ENCODE measurements at regions not wholly inside any gene's neighbourhood (a gene's known extent, or its start where the extent isn't known, plus 50 kb on each side); places are given as distances from the start of the nearest gene placed in this dataset.
"Not testable (repeated sequence)": the region's sequence is repeated elsewhere in the genome, so short reads cannot be mapped to it uniquely, and the experiment has no call there.

DNA sequence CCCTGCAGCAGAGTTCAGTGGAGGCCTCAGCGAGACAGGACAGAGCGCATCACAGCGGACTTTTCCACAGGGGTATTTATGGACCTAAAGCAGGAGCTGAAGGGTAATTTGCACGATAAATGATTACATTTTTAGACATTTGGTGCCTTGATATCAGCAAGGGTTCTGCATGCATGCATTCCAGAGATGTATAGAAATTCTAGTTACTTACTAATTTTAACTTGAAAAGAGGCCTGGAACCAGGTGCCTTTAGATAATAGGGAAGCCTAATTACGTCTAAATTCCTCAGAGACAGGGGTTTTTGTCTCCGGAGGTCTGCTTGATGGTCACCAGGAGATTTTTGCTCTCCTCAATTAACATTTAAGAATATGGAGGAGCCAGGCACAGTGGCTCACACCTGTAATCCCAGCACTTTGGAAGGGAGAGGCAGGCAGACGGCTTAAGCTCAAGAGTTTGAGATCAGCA lies 79.8 kb upstream of the MFGE8 start:
- DNase-seq (ENCODE audit: low read depth), result no peak
- H3K4me3 ChIP-seq (ENCODE audit: low read depth, low read length), result no peak overlapping the region

DNA sequence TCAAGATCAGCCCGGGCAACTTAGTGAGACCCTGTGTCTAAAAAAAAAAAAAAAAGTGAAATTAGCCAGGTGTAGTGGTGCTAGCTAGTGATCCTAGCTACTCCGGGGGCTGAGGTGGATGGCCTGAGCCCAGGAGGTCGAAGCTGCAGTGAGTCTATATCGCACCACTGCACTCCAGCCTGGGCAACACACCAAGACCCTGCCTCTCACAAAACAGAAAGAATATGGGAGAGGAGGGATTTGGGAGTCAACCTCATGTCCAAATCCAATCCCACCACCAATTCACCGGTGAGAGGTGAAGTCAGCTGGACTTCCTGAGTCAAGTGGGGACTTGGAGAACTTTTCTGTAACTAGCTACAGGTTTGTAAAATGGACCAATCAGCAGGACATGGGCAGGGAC lies 80.5 kb upstream of the MFGE8 start:
- DNase-seq (ENCODE audit: low read depth), result no peak
- H3K4me3 ChIP-seq (ENCODE audit: low read depth, low read length), result no peak overlapping the region

DNA sequence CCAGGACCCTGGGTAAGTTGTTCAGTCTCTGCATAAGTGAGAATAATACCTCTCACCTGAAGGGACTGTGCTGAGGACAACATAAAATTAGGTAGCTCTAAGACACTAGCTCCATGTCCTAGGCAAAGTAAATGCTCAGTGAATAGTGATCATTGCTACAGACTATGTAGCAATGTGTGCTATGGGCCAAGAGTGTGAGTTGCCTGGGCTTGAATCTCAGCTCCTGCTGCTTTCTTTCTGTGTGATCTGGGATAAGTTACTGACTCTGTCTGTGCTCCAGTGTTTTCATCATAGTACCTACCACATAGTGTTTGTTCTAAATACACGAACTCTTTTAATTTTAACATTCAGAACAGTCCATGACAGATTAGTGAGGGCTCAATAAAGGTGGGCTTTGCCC lies 81.1 kb upstream of the MFGE8 start:
- no peak for DNase-seq (ENCODE audit: low read depth)
- no peak overlapping the region for H3K4me3 ChIP-seq (ENCODE audit: low read depth, low read length)

DNA sequence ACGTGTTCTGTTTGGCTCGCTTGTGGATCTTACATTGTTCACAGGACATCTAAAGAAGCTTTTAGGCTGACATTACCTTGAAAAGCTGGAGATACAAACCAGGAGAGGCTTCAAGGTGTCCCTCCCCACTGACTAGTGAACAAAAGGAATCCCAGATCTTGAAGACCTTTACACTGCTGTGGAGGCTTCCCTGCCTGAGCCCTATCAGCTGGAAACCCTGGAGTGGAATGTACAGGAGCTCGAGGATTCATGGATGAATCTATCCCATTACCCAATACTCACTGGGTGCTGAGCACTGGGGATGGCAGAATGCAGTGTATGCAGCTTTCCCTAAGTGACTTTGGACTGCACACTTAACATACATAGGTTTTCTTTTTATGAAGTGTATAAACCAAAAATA lies 82.3 kb upstream of the MFGE8 start:
- no peak for DNase-seq (ENCODE audit: low read depth)
- no peak overlapping the region for H3K4me3 ChIP-seq (ENCODE audit: low read depth, low read length)

DNA sequence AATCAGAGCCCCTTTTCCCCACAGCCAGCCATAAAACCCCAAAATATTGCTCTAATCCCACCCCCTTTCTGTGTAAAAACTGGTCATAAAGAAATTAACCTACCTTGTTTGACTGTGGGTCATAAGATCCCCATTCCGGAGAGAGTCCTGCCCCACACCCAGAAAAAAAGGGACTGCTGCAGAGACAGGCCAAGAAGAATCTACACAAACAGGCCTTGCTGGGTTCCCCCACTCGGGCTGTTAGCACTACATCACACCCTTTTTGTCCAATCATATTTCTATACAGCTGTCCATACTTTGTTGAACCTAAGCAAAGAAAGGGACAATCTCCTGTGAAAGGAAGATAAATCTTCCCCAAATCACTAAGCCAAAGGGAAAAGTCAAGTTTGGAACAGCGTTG lies 84.4 kb upstream of the MFGE8 start:
- no peak for DNase-seq (ENCODE audit: low read depth)
- H3K4me3 ChIP-seq (ENCODE audit: low read depth, low read length), result no peak overlapping the region

DNA sequence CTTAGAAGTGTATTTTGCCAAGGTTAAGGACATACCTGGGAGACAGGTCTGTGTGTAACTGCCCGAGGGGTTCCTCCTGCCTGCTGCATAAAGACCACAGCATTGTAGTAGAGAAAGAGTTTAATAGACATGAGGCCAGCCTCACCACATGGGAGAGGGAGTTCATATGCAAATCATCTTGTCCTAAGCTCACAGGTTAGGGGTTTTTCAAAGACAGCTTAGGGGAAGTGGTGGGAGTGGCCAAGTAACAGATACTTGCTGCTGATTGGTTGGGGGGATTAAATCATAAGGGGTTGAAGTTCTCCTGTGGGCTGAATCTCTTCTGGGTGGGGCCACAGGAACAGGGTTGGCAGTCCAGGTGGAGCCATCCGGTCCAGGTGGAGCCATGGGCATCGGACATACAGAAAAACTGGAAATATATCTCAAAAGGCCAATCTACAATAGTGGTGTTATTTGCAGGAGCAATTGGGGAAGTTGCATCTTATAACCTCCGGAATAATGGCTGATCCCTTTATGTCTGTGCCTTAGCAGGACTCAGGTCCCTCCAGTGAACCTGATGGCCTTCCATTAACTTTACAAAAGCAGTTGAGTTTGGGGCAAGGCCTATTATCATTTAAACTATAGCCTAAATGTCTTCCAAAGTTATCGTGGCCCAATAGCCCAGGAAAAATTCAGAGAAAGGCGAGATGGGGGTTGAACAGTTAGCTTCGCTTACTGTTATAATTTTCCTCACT lies 86.0 kb upstream of the MFGE8 start:
- no peak overlapping the region for H3K4me3 ChIP-seq (ENCODE audit: low read depth, low read length)
- DNase-seq (ENCODE audit: low read depth), result no peak

DNA sequence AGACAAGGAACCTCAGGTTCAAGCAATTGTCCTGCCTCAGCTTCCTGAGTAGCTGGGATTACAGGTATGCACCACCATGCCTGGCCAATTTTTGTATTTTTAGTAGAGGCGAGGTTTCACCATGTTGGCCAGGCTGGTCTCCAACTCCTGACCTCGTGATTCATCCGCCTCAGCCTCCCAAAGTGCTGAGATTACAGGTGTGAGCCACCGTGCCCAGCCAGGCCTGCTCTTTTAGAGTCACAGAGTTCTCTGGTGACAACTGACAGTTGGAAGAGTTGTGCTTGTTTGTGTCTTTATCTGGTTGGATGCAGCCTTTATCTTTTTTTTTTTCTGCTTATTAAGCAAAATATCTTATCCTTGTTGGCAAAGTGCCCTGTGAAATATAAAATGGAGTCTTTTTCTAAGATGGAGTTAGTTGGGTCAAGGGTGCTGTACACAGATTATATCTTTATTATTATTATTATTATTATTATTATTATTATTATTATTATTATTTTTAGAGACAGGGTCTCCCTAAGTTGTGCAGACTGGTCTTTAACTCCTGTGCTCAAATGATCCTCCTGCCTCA lies 86.5 kb upstream of the ABHD2 start:
- not testable (repeated sequence) for DNase-seq (ENCODE audit: low read depth)

DNA sequence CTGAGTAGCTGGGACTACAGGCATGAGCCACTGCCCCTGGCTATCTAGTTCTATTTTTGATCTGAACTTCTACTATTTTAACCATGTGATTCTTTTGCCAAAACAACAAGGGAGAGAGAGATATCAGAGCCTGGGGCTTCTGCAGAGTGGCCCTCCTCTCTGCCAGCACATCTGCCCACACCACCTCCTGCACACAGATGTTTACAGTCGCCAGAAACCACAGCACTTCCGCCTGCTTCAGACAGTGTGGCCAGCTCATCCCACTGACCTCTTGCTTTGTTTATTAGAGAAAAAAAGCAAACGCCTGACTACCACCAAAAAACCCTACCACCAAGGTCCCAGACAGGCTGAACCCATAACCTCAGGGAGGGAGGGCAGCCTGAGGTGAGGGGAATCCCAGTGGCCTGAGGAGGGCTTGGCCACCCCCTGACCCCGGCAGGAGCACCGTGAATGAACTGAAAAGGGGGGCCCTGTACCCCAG lies 85.9 kb upstream of the ABHD2 start:
- DNase-seq (ENCODE audit: low read depth), result no peak
- H3K4me3 ChIP-seq (ENCODE audit: low read depth, low read length), result no peak overlapping the region

More for the DNA sequence above, 86.5 kb upstream of the ABHD2 start:
- H3K4me3 ChIP-seq (ENCODE audit: low read depth, low read length), result not testable (repeated sequence)

DNA sequence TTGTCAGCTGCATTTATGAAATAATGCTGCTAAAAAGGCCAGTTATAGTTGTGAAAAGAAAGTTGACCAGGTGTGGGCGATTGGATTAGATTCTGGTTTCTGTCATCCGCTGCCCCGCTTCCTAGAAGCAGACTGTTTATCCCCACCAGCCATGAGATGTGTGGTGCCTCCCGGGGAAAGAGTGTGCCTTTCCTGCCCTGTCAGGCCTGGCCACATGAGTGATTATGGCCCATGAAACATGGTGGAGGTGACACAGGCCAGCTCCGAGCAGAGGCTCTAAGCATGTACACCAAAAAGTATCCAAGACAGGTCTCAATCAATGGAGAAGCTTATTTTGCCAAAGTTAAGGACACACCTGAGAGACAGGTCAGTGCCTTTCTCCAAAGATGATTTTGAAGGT lies 85.4 kb upstream of the ABHD2 start:
- DNase-seq (ENCODE audit: low read depth), result no peak
- no peak overlapping the region for H3K4me3 ChIP-seq (ENCODE audit: low read depth, low read length)

DNA sequence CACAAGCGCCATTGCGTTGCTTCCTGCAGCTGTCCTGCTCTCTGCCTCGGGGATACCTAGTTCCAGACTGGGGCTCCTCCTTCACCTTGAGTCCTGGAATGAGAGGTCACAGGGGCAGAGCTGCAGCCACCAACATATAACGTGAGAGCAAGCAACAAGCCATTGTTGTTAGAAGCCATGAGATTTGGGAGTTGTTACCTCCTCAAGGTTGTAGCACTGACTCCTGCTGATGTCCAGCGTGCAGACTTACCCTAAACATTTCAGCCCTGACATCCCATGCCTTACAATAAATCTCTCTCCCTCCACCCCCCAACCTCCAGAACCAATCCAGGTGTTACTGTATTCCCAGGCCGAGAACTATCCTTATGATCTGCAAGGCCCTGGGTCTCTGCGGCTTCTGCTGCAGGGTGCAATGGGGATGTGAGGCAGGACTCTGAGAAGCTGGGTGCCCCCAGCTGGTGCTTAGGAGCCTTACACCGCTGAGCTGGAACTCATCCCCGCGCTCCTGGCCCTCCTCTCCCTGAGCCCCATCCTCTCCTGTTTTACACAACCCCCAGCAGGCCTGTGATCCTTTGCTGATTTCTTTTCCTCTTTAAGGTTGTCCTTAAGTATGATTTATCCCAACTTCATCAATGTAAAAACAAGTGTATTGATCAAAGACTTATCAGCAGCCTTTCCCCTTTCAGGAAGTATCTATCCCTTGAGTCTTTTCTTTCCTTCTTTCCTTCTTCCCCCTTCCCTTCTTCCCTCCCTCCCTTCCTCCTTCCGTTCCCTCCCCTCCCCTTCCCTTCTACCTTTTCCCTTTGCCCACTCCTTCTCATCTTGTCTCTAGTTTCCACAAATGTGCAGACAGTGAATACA lies 84.2 kb upstream of the ABHD2 start:
- no peak for DNase-seq (ENCODE audit: low read depth)
- H3K4me3 ChIP-seq (ENCODE audit: low read depth, low read length), result no peak overlapping the region

DNA sequence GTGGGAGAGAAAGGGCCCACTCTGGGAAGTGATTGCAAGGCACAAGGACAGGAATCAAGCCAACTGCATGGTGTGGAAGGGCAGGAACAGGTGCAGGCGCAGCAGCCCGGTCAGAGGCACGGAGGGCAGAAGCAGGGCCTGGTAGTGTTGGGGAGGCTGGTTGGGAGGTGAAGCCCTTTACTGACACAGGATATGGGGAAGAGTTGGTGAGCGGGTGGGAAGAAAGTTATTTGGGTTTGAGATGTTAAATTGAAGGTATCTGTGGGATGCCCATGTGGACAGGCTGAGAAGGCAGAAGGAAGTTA lies 83.6 kb upstream of the ABHD2 start:
- no peak for DNase-seq (ENCODE audit: low read depth)
- H3K4me3 ChIP-seq (ENCODE audit: low read depth, low read length), result no peak overlapping the region

DNA sequence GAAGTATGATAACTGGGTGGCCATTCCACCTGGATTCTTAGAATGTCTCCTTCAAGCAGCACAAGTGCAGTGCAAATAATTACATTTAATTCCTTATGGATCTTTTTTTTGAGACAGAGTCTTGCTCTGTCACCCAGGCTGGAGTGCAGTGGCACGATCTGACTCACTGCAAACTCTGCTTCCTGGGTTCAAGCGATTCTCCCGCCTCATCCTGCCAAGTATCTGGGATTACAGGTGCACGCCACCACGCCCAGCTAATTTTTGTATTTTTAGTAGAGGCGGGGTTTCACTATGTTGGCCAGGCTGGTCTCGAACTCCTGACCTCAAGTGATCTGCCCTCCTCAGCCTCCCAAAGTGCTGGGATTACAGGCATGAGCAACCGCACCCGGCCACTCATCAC lies 80.7 kb upstream of the ABHD2 start:
- H3K4me3 ChIP-seq (ENCODE audit: low read depth, low read length); DNase-seq (ENCODE audit: low read depth): not testable (repeated sequence)

DNA sequence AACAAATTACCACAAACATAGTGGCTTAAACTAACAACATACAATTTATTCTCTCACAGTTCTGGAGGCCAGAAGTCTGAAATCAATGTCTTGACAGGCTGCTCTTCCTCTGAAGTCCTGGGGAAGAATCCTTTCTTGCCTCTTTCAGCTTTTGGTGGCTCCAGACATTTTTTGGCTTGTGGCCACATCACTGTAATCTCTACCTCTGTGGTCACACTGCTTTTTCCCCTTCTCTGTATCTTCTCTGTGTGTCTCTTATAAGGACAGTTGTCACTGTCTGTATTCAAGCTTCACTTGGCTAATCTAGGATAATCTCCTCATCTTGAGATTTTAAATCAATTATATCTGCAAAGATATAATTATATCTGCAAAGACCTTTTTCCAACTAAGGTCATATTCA lies 80.3 kb upstream of the ABHD2 start:
- DNase-seq (ENCODE audit: low read depth), result no peak
- no peak overlapping the region for H3K4me3 ChIP-seq (ENCODE audit: low read depth, low read length)

DNA sequence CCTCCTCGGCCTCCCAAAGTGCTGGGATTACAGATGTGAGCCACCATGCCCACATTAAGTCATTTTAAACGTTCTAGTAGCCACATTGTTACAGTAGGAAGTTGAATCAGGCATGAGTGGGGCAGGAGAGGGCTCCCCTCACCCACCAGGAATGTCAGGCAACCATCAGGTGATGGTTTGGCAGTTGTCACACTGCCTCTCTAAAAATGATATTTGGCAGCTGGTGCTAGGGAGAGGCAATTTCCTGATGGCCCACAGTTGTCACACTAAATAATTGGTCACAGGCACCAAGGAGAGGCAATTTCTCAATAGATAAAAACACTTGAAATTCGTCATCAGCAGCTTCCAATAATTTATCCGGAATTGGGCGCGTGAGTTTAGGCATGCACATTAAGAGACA lies 79.2 kb upstream of the ABHD2 start:
- DNase-seq (ENCODE audit: low read depth), result no peak
- H3K4me3 ChIP-seq (ENCODE audit: low read depth, low read length), result no peak overlapping the region

DNA sequence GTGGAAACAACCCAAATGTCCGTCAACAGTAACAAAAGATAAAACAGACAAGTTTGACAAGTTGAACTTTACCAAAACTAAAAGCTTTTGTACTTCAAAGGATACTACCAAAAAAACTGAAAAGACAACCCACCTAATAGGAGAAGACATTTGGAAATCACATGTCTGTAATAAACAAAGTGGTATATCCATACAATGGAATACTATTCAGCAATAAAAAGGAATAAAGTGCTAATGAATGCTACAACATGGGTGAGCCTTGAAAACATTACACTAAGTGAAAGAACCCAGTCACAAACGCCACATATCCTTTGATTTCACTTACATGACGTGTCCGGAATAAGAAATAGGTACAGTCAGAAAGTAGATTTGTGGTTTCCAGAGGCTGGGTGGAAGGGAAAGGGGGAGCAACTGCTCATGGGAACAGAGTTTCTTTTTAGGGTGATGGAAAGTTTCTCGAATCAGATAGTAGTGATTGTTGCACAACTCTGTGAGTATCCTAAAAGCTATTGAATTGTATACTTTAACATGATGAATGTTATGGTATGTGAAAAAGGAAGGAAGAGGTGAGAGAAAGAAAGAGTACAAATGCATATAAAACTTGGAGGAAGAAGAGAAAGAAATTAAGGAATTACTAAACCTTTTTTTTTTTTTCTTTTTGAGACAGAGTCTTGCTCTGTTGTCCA lies 72.7 kb upstream of the ABHD2 start:
- no peak for DNase-seq (ENCODE audit: low read depth)
- H3K4me3 ChIP-seq (ENCODE audit: low read depth, low read length), result no peak overlapping the region

DNA sequence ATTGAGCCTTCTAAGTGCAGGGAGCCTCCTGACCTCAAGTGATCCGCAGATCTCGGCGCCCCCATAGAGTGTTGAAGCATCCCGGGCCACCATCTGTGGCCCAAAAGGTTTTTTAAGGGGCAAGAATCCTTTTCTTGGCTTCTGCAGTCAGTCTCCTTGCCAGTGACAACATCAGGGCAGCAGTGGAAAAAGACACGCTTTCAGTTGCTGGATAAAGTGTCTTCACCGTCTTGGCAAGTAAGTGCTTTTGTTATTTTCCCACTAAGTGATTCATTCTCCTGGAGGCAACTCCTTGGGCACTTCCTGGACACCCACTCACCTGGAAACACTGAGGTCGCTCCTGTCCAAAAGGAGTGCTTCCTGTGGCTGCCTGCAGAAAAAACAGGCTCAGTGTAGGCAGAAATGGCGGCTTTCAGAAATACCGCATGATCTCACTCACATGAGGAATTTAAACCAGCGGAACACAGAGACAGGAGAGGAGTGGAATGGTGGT lies 71.7 kb upstream of the ABHD2 start:
- H3K4me3 ChIP-seq (ENCODE audit: low read depth, low read length), result no peak overlapping the region
- peak; percentile 33 for DNase-seq (ENCODE audit: low read depth)

DNA sequence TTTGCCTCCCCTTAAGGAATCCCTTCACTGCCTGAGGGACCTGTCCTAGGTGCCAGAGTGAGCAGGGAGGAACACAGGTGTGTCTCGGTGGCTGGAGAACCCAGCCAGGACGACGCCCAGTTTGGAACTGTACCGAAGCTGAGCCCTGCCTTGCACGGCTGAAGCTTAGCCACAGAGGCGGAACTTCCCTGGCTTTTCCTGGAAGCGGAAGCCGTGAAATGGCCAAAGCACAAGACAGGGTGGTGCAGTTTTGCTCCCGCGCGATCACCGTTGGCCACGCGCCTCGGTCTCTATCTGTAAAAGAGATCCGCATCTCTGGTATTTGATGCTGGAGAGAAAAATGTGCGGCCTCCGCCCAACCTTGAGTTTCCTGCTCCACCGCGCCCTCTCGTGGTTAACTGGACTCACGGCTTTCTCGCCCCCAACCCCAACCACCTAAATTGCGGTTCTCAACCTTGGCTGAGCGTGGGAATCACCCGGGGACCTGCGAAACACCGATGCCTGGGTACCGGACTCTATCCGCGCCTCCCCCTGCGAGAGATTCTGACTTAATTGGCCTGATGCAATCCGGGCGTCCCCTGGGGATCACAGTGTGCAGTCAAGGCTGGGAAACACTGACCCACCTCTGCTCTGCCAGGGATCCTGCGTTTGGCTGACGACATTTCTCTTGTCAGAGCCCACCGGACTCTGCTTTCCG lies 70.7 kb upstream of the ABHD2 start:
- peak overlapping the region; percentile 41 for H3K4me3 ChIP-seq (ENCODE audit: low read depth, low read length)
- DNase-seq (ENCODE audit: low read depth), result peak; percentile 98

DNA sequence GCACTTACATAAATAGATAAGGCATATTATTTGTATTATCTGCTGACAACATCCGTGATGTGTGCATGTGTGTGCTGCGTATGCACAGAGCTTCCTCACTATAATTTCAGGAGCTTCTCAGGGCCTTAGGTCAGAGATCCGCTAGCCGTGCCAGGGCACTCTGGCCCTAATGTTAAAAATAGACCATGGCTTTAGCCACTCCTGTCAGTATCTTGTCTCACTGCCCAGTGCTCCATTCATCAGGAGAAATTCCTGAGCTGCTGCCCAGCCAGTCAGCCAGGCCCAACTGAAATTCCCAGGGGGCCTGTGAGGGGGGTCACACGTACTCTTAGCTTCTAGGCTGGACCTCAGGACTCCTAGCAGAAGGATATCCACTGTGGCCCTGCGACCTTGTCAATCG lies 70.0 kb upstream of the ABHD2 start:
- H3K4me3 ChIP-seq (ENCODE audit: low read depth, low read length), result no peak overlapping the region
- peak; percentile 57 for DNase-seq (ENCODE audit: low read depth)

DNA sequence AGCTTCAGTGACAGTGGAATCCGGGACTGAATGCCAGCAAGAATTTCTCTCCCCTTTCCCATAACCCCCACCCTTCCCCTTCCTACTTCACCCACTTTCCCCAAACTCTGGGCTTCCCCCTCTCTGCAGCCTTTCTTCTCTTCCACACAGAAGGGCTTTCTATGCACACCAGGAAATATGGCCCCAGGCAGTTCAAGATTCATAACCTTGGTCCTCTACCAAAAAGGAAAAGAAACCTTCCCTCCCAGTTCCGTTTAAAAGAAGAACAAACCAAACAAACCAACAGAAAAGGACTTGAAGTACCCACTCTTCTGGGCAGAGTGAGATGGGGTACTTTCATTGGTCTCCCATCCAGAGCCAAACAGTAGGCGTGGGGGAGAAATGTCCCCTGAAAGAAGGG lies 68.8 kb upstream of the ABHD2 start:
- DNase-seq (ENCODE audit: low read depth), result no peak
- no peak overlapping the region for H3K4me3 ChIP-seq (ENCODE audit: low read depth, low read length)
